DMS 273 (cell line): ENCODE measurements at regions not wholly inside any gene's neighbourhood (a gene's known extent, or its start where the extent isn't known, plus 50 kb on each side); places are given as distances from the start of the nearest gene placed in this dataset.

Experiments
- DNase-seq: peaks from one replicate; lab custom pipeline; 2025; ENCODE audit not compliant: unreplicated experiment; lab: John Stamatoyannopoulos, UW

- no peak for DNase-seq
Observed at GRCh38 chr15:62459875-62460274, 294.8 kb upstream of the C2CD4B start.

- DNase-seq = no peak
Observed at GRCh38 chr15:62462268-62462667, 297.2 kb upstream of the C2CD4B start.

- no peak for DNase-seq
Observed at GRCh38 chr15:62462721-62463120, 297.6 kb upstream of the C2CD4B start.

- no peak for DNase-seq
Observed at GRCh38 chr15:62464705-62465104, 299.6 kb upstream of the C2CD4B start.

GRCh38 chr15:62465173-62465572, 300.1 kb upstream of the C2CD4B start:
- DNase-seq = no peak

- no peak for DNase-seq
Observed at GRCh38 chr15:62469478-62469873, 304.4 kb upstream of the C2CD4B start.

GRCh38 chr15:62469874-62470688, 305.0 kb upstream of the C2CD4B start:
- DNase-seq = no peak

- no peak for DNase-seq
Observed at GRCh38 chr15:62472616-62473299, 307.7 kb upstream of the C2CD4B start.

GRCh38 chr15:62474021-62474770, 309.1 kb upstream of the C2CD4B start:
- no peak for DNase-seq

GRCh38 chr15:62474771-62475124, 309.7 kb upstream of the C2CD4B start:
- DNase-seq = no peak

GRCh38 chr15:62475591-62475990, 310.5 kb upstream of the C2CD4B start:
- DNase-seq = no peak

GRCh38 chr15:62476163-62476562, 311.1 kb upstream of the C2CD4B start:
- DNase-seq = no peak

GRCh38 chr15:62477929-62478328, 312.8 kb upstream of the C2CD4B start:
- no peak for DNase-seq

- DNase-seq = peak; percentile 26
Observed at GRCh38 chr15:62482785-62483429, 317.8 kb upstream of the C2CD4B start.

GRCh38 chr15:62483814-62484213, 318.7 kb upstream of the C2CD4B start:
- DNase-seq = no peak

- no peak for DNase-seq
Observed at GRCh38 chr15:62485170-62485720, 320.2 kb upstream of the C2CD4B start.

- no peak for DNase-seq
Observed at GRCh38 chr15:62486041-62486440, 321.0 kb upstream of the C2CD4B start.

GRCh38 chr15:62488387-62488786, 323.3 kb upstream of the C2CD4B start:
- no peak for DNase-seq

- no peak for DNase-seq
Observed at GRCh38 chr15:62491642-62492041, 326.6 kb upstream of the C2CD4B start.

- DNase-seq = peak; percentile 30
Observed at GRCh38 chr15:62492900-62493299, 327.8 kb upstream of the C2CD4B start.

- DNase-seq = no peak
Observed at GRCh38 chr15:62494197-62494596, 329.1 kb upstream of the C2CD4B start.
